Glomerular visceral epithelial cell (primary cell): ENCODE measurements at regions not wholly inside any gene's neighbourhood (a gene's known extent, or its start where the extent isn't known, plus 50 kb on each side); places are given as distances from the start of the nearest gene placed in this dataset.
A peak's percentile ranks its signal among the peaks of the same experiment; 100 is the strongest.
"Not testable (repeated sequence)": the region's sequence is repeated elsewhere in the genome, so short reads cannot be mapped to it uniquely, and the experiment has no call there.

Experiments used
- DNase-seq: peaks from one replicate; pipeline ENCODE4 v3.0.0-alpha.2; 2016; ENCODE audit errors: extremely low spot score

DNA sequence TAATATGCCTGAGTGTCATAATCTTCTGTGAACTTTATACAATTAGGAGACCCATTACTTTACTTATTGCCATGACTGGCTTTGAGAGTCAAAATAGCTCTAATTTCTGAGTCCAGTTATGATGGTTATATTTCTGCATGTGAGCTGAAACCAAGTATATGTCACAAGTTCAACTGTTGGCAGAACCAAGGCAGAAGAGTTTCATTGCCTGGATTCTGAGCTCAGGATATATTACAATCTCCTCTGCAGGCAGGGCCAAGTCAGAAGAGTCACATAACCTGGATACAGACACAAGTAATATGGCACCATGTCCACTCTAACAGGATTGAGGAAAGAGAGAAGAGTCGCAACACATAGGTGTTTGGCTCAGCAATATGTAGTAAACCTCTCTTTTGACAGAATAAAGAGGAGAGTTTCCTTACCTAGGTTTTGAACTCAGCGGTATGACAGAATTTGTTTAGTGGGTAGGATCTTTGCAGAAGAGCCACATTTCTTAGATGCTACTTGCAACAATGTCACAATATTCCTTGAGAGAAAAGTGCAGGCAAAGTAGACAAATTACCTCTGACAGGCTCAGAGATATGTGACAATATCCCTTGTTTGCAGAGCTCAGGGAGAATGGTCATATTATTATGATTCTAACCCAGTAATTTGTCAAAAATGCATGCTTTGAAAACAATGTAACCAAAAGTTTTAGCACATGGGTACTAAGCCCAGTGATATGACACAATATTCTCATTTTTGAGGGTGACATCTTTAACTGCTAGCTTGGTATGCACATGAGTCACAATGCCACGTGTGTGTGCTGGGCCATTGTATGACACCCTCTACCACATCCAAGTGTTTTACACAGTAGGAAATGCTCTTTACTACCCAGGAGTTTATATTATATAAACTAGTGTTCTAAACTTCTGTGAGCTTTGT, 895.3 kb upstream of the AMELY start:
- DNase-seq: peak; percentile 30

DNA sequence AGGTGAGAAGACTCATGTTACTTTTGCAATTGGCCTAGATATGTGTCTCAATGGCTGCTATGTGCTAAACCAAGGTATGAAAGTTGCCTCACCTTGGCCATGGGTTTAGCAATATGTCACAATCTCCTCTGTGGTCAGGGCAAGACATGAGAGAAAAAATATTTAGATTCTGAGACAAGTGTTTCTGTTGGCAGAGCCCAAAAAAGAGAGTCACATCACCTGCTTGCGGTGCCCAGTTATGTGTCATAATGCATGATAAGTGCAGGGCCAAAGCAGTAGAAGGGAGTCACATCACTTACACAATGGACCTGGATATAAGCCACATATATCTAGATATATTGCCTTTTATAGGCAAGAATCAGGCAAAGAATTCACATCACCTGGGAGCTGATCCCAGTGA, 894.1 kb upstream of the AMELY start:
- DNase-seq: no peak

DNA sequence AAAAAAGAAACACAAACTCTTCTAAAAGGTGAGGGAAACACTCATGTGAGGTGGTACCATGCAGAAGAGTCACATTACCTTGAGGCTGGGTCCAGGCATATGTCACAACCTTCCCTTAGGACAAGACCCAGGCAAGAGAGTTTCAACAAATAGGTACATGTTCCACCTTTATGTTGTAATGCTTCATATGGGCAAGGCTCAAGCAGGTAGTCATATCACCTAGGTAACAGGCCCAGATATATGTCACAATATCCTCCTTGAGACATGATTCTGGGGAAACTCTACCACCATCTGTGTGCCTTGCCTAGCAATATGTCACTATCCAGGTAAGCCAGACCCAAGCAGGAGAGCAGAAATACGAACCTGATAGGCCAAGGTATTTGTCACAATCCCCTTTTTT, 892.2 kb upstream of the AMELY start:
- DNase-seq: no peak

- DNase-seq: no peak
Measured at GRCh38 chrY:7796128-7796527, 884.6 kb upstream of the AMELY start.

GRCh38 chrY:7794441-7794840, 882.9 kb upstream of the AMELY start:
- DNase-seq: peak; percentile 62

GRCh38 chrY:7793989-7794388, 882.4 kb upstream of the AMELY start:
- no peak for DNase-seq

GRCh38 chrY:7792431-7792830, 880.9 kb upstream of the AMELY start:
- DNase-seq: no peak

GRCh38 chrY:7781501-7781900, 869.9 kb upstream of the AMELY start:
- DNase-seq: no peak

- DNase-seq: not testable (repeated sequence)
Measured at GRCh38 chrY:7775436-7775835, 863.9 kb upstream of the AMELY start.

DNA sequence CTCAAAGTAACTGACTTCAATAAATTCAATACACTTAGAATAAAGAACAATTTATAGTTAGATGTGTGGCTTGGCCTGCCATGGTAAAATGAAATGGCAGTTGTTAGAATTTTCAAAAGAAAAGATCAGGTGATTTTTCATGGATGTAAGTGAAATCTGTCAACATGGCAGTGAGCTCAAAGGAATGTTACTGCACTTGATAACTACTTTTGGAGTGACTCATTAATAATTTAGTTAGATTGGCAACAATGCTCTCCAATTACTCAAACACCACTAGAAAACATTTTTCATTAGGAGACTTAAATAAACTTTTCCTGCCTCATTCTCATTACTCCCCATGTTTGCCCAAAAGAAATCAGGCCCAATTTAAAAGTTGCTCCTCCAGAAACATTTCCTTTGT, 860.2 kb upstream of the AMELY start:
- DNase-seq: no peak

DNA sequence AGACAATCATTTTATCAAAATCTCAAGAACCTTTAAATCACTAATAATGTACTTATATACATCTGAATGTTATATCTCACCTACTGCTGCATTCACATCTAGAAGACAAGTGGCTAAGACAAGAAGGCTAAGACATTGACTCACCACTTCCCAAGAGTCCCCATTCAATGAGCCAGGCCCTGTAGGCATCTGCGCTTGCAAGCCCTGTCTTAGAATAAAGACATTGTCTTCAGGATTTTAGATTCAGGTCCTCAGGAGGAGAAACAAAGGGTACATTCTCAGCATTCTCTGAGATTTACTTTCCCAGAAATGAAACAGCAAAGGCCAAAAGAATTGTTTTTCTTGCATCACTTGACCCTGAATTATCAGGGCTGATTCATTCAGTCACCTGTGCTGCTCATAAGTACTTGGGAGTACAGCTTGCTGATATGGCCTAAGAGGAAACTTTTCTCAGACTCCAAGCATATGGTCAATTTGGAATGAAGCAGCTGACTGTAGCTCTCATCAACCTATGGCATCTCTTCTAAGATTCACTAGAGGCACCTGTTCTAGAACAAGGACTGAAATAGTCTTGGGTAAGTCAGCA, 858.3 kb upstream of the AMELY start:
- DNase-seq: no peak

DNA sequence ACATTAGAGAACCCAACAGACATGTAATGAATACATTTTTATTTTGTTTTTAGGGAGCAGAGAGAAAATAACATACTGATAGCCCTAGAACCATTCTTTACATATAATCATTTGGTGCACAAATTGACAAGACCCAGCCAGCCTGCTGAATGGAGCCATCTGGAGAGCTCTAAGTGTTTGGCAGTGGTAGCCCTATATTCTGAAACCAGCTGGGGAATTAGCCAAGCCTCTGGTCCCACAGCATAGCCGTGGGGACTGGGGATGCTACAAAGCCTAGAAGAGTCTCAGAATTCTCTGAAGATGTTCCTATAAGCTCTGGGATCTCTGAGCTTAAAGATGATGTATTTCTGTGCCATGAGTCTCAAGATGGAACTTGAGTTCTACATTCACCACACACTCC, 857.3 kb upstream of the AMELY start:
- DNase-seq: no peak

GRCh38 chrY:7753711-7754110, 842.2 kb upstream of the AMELY start:
- DNase-seq: no peak

GRCh38 chrY:7746781-7747180, 835.2 kb upstream of the AMELY start:
- DNase-seq: no peak

- DNase-seq: no peak
Measured at GRCh38 chrY:7745581-7745901, 834.0 kb upstream of the AMELY start.

- DNase-seq: no peak
Measured at GRCh38 chrY:7744691-7745580, 833.4 kb upstream of the AMELY start.

- no peak for DNase-seq
Measured at GRCh38 chrY:7736847-7737365, 825.4 kb upstream of the AMELY start.

DNA sequence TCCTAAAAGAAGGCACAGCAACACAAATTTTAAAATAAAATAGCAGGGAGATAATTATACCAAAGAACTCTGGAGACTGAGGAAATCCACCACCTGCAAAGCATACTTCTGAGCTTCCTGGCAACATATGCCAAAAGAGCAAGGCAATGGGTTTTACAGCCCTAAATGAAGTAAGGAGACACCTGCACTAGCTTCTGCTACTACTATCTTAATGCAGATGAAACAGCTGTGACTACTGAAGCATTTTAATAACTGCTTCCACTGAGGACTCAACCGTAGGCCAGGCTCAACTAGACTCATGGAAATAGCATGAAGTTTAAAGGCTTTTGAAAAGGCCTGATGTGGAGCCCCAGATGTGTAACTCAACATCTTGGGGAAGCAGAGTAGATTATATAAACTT, 820.1 kb upstream of the AMELY start:
- DNase-seq: no peak

DNA sequence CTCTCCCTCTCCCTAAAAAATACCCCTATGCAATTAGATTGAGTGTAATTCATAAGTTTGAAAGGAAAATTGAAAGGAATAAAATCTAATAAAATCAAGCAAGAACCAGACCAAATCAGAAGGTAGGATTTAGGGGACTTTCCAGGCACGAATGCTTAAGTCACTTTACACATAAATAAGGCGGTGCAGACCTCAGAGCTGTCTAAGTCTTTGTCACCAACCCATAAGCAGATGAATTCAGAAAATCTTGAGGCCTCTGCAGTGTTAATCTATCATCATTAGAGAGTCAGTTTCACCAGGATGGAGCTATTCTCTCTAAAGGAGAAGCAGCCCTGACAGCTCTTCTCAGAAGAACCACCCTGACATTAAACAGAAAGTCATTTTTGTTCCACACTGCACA, 819.1 kb upstream of the AMELY start:
- no peak for DNase-seq

- DNase-seq: no peak
Measured at GRCh38 chrY:7730071-7730470, 818.5 kb upstream of the AMELY start.

DNA sequence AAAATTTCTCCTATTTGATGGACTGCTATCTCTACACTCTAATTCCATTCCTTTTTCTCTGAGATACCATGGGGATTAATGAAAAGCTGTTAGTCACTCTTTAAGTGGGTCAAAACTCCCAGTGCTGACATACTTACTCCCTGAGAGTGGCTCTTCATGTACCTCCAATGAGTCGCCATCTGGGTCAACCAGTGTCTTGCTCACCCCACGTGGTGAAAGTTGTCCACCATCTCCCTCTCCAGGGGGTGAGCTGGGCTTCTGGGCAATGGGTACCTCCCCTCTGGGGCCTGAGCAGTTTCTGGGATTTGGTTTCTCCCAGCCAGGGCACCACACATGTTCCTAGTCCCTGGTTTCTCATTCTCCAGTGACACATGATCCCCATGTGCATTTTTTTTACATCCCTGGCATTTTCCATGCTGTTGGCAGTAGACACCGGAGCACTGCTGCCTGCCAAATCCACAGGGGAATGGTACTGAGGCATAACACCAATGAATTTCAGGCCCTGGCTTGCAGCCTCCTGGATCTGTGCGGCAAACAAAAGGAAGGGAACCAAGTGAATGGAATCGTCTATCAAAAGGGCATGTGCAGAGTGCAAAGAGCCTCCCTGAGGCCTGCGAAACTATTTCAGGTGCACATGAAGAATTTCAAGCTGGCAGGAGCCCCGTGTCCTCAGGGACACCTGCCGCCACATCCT, 817.9 kb upstream of the AMELY start:
- DNase-seq: peak; percentile 42

DNA sequence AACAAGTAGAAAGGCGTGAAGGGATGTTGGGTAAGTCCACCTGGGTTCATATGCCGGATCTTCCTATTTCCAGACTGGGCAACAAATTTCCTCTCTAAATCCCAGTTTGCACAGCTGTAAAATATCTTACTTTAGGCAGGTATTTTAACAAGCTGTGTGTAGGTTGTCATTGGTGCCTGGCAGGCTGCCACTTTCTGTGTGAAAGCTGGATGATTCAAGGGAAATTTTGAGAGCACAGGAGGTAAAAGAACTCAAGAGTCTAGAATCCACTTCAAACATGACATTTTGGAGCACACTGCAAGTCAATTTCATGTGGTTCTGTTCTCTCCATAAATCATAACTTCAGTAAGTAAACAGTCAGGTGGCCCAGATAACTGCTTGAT, 817.4 kb upstream of the AMELY start:
- peak; percentile 52 for DNase-seq
